HEK293 (cell line): ENCODE measurements at regions not wholly inside any gene's neighbourhood (a gene's known extent, or its start where the extent isn't known, plus 50 kb on each side); places are given as distances from the start of the nearest gene placed in this dataset.

Source experiments
- CTCF ChIA-PET: fragments of 350-600 bp; formaldehyde crosslinking; extraction: SDS; loops from one replicate; lab custom pipeline; 2021; ENCODE audit warnings: antibody characterized with exemption; lab: Yijun Ruan, JAX
- POLR2A ChIA-PET: fragments of 300-600 bp; formaldehyde crosslinking; extraction: SDS; loops from one replicate; lab custom pipeline; 2020; ENCODE audit warnings: antibody characterized with exemption, inconsistent platforms; lab: Yijun Ruan, JAX
- H3K27ac ChIP-seq: fragments of 200-500 bp; sonication (Bioruptor generic); 2 replicates; pipeline ENCODE4 v1.5.1; 2014; ENCODE audit warnings: low read depth, low read length, control low read depth, inconsistent platforms; ENCODE audit errors: extremely low read depth
- H3K36me3 ChIP-seq, 2 experiments: fragments of 200-500 bp in 1 of 2; sonication (Bioruptor generic) in 1 of 2; 1 replicate in 1 of 2; 2 replicates in 1 of 2; pipeline ENCODE4 v1.5.1; 2014 to 2017; ENCODE audit warnings: inconsistent platforms in 2 of 2, low read length in 2 of 2; ENCODE audit not compliant: control insufficient read depth in 2 of 2, insufficient read depth in 1 of 2
- H3K4me1 ChIP-seq: fragments of 200-500 bp; sonication (Bioruptor generic); 2 replicates; pipeline ENCODE4 v1.5.1; 2014; ENCODE audit warnings: mild to moderate bottlenecking, low read length, inconsistent platforms; ENCODE audit not compliant: control insufficient read depth, insufficient read depth
- H3K4me3 ChIP-seq: 2 replicates; pipeline ENCODE4 v1.5.1; 2011; ENCODE audit warnings: low read depth, mild to moderate bottlenecking, control low read depth, low read length, moderate library complexity
- H3K9me3 ChIP-seq: fragments of 200-500 bp; sonication (Bioruptor generic); 2 replicates; pipeline ENCODE4 v1.5.1; 2014; ENCODE audit warnings: low read depth, low read length, inconsistent platforms; ENCODE audit not compliant: control insufficient read depth, insufficient read depth
- GLI4 ChIP-seq: fragments of 450-650 bp; formaldehyde crosslinking; IDR thresholded peaks from 2 replicates; pipeline ENCODE4 v1.5.1; 2016; ENCODE audit warnings: missing biosample characterization, missing genetic modification characterization
- REPIN1 ChIP-seq: fragments of 450-650 bp; formaldehyde crosslinking; IDR thresholded peaks from 2 replicates; pipeline ENCODE4 v1.5.1; 2017; ENCODE audit warnings: missing biosample characterization, missing genetic modification characterization, low read depth
- SP7 ChIP-seq: fragments of 450-650 bp; formaldehyde crosslinking; IDR thresholded peaks from 2 replicates; pipeline ENCODE4 v1.5.1; 2016; ENCODE audit warnings: missing biosample characterization, missing genetic modification characterization
- ZFHX2 ChIP-seq: fragments of 450-650 bp; formaldehyde crosslinking; conservative IDR thresholded peaks from 2 replicates; pipeline ENCODE4 v1.5.1; 2016; ENCODE audit warnings: missing biosample characterization, missing genetic modification characterization
- ZNF133 ChIP-seq: fragments of 450-650 bp; formaldehyde crosslinking; IDR thresholded peaks from 2 replicates; pipeline ENCODE4 v1.5.1; 2016; ENCODE audit warnings: missing biosample characterization, missing genetic modification characterization
- ZNF138 ChIP-seq: fragments of 450-650 bp; formaldehyde crosslinking; IDR thresholded peaks from 2 replicates; pipeline ENCODE4 v1.5.1; 2016; ENCODE audit warnings: missing biosample characterization, missing genetic modification characterization, borderline replicate concordance
- ZNF184 ChIP-seq: fragments of 450-650 bp; IDR thresholded peaks from 2 replicates; pipeline ENCODE4 v1.5.1; 2018; ENCODE audit warnings: missing biosample characterization, mild to moderate bottlenecking, missing genetic modification characterization
- ZNF211 ChIP-seq: fragments of 450-650 bp; formaldehyde crosslinking; IDR thresholded peaks from 2 replicates; pipeline ENCODE4 v1.5.1; 2016; ENCODE audit warnings: low read depth, missing biosample characterization, missing genetic modification characterization
- ZNF266 ChIP-seq: fragments of 450-650 bp; formaldehyde crosslinking; IDR thresholded peaks from 2 replicates; pipeline ENCODE4 v1.5.1; 2016; ENCODE audit warnings: missing biosample characterization, missing genetic modification characterization, low read depth
- ZNF426 ChIP-seq: fragments of 450-650 bp; formaldehyde crosslinking; IDR thresholded peaks from 2 replicates; pipeline ENCODE4 v1.5.1; 2017; ENCODE audit warnings: missing biosample characterization, missing genetic modification characterization, mild to moderate bottlenecking, inconsistent platforms, moderate library complexity
- ZNF544 ChIP-seq: fragments of 450-650 bp; formaldehyde crosslinking; IDR thresholded peaks from 2 replicates; pipeline ENCODE4 v1.5.0; 2017; ENCODE audit warnings: missing biosample characterization, missing genetic modification characterization
- ZNF600 ChIP-seq: fragments of 450-650 bp; formaldehyde crosslinking; IDR thresholded peaks from 2 replicates; pipeline ENCODE4 v1.5.1; 2016; ENCODE audit warnings: missing biosample characterization, missing genetic modification characterization
- ZNF626 ChIP-seq: fragments of 450-650 bp; sonication (Bioruptor Pico); formaldehyde crosslinking; IDR thresholded peaks from 2 replicates; pipeline ENCODE4 v1.5.1; 2018; ENCODE audit warnings: missing biosample characterization, missing genetic modification characterization, inconsistent platforms
- ZNF639 ChIP-seq: fragments of 450-650 bp; formaldehyde crosslinking; IDR thresholded peaks from 2 replicates; pipeline ENCODE4 v1.5.1; 2016; ENCODE audit warnings: missing biosample characterization, missing genetic modification characterization
- ZSCAN4 ChIP-seq: fragments of 450-650 bp; formaldehyde crosslinking; IDR thresholded peaks from 2 replicates; pipeline ENCODE4 v1.5.1; 2017; ENCODE audit warnings: missing biosample characterization, missing genetic modification characterization
- TF ChIP-seq, protein P1 (sequence below): fragments of 450-650 bp; formaldehyde crosslinking; IDR thresholded peaks from 2 replicates; pipeline ENCODE4 v1.5.1; 2016; ENCODE audit warnings: missing biosample characterization, missing genetic modification characterization, low read depth
- TF ChIP-seq, protein P2 (sequence below): fragments of 450-650 bp; formaldehyde crosslinking; optimal IDR thresholded peaks from 2 replicates; pipeline ENCODE3; 2016; ENCODE audit warnings: missing biosample characterization, mild to moderate bottlenecking, missing genetic modification characterization

- CTCF ChIA-PET: interaction anchor here (0.6 kb wide), 1 partner anchor 10 kb away, joined by 3 read pairs; no protein-coding TSS in a partner anchor
These were observed 216.1 kb upstream of the CPHXL start for GRCh38 chr16:75942351-75942750.

DNA sequence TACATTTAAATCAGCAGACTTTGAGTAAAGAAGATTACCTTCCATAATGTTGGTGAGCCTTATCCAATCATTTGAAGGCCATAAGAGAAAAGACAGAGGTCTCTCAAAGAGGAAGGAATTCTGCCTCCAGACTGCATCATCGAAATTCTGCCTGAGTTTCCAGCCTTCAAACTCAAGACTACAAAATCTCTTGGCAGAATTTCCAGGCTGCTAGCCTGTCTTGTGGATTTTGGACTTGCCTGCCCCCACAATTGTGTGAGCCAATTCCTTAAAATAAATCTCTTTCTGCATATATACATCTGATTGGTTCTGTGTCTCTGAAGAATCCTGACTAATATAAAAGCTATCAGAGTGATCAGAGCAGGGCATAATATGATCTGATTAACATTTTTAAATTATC lies 216.6 kb upstream of the CPHXL start:
- no peaks in the 10 kb centered on the region for H3K4me1 ChIP-seq
- TF ChIP-seq ZNF266 (tag by site-specific recombination) (no peak), ZNF138 (tag by site-specific recombination) (no peak), ZNF133 (tag by site-specific recombination) (no peak), REPIN1 (no peak), ZNF184 (tag by site-specific recombination) (no peak), ZNF600 (tag by site-specific recombination) (no peak), ZNF211 (tag by site-specific recombination) (no peak), ZNF639 (tag by site-specific recombination) (no peak), ZNF426 (no peak), ZSCAN4 (tag by site-specific recombination) (no peak), ZNF544 (no peak), ZNF626 (tag by site-specific recombination) (no peak)
- TF ChIP-seq, protein P1, sequence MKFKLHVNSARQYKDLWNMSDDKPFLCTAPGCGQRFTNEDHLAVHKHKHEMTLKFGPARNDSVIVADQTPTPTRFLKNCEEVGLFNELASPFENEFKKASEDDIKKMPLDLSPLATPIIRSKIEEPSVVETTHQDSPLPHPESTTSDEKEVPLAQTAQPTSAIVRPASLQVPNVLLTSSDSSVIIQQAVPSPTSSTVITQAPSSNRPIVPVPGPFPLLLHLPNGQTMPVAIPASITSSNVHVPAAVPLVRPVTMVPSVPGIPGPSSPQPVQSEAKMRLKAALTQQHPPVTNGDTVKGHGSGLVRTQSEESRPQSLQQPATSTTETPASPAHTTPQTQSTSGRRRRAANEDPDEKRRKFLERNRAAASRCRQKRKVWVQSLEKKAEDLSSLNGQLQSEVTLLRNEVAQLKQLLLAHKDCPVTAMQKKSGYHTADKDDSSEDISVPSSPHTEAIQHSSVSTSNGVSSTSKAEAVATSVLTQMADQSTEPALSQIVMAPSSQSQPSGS (tag by site-specific recombination): no peak
- TF ChIP-seq, protein P2, sequence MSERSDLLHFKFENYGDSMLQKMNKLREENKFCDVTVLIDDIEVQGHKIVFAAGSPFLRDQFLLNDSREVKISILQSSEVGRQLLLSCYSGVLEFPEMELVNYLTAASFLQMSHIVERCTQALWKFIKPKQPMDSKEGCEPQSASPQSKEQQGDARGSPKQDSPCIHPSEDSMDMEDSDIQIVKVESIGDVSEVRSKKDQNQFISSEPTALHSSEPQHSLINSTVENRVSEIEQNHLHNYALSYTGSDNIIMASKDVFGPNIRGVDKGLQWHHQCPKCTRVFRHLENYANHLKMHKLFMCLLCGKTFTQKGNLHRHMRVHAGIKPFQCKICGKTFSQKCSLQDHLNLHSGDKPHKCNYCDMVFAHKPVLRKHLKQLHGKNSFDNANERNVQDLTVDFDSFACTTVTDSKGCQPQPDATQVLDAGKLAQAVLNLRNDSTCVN: no peak
- TF ChIP-seq, all 188 proteins: peak for 0
- Histone ChIP-seq H3K4me3 (no peak overlapping the region), H3K27ac (no peak overlapping the region), H3K9me3 (no peaks in the 10 kb centered on the region), H3K36me3 (no peaks in the 10 kb centered on the region)
- CTCF ChIA-PET: interaction anchor here (0.6 kb wide), 1 partner anchor 10 kb away, joined by 3 read pairs; no protein-coding TSS in a partner anchor
- POLR2A ChIA-PET: no interaction called here

More at GRCh38 chr16:75942351-75942750, 216.1 kb upstream of the CPHXL start:
- H3K36me3 ChIP-seq: no peaks in the 10 kb centered on the region
- no peak overlapping the region for H3K4me3 ChIP-seq
- no peak for TF ChIP-seq SP7 (tag by site-specific recombination)
- TF ChIP-seq GLI4: no peak
- TF ChIP-seq ZFHX2: no peak
- H3K9me3 ChIP-seq: no peaks in the 10 kb centered on the region
- H3K27ac ChIP-seq: no peak overlapping the region
- POLR2A ChIA-PET: no interaction called here
- no peaks in the 10 kb centered on the region for H3K4me1 ChIP-seq
